Loucy (cell line): ENCODE measurements at regions not wholly inside any gene's neighbourhood (a gene's known extent, or its start where the extent isn't known, plus 50 kb on each side); places are given as distances from the start of the nearest gene placed in this dataset.

Source experiments
- H2AFZ ChIP-seq: fragments of 200-600 bp; sonication (generic); 2 replicates; pipeline ENCODE4 v1.6.0; 2016; ENCODE audit warnings: antibody characterized with exemption, mild to moderate bottlenecking, low read length, moderate library complexity
- H3F3A ChIP-seq: fragments of 200-600 bp; 2 replicates; pipeline ENCODE4 v1.6.0; 2016; ENCODE audit warnings: antibody characterized with exemption, low read depth, mild to moderate bottlenecking
- H3K27me3 ChIP-seq: fragments of 200-600 bp; sonication (generic); 2 replicates; pipeline ENCODE4 v1.6.1; 2014; ENCODE audit warnings: low read length, mild to moderate bottlenecking; ENCODE audit not compliant: insufficient read depth, poor library complexity, severe bottlenecking
- H3K36me3 ChIP-seq: fragments of 200-600 bp; sonication (generic); 2 replicates; pipeline ENCODE4 v1.6.1; 2016; ENCODE audit warnings: low read length; ENCODE audit not compliant: insufficient read depth
- H3K4me1 ChIP-seq: fragments of 200-600 bp; sonication (generic); 2 replicates; pipeline ENCODE4 v1.5.1; 2014; ENCODE audit warnings: low read length, mild to moderate bottlenecking; ENCODE audit not compliant: insufficient read depth, poor library complexity, severe bottlenecking
- H3K4me2 ChIP-seq: fragments of 200-600 bp; sonication (generic); 2 replicates; pipeline ENCODE4 v1.6.0; 2014; ENCODE audit warnings: antibody characterized with exemption, low read length, low read depth, mild to moderate bottlenecking; ENCODE audit not compliant: poor library complexity, severe bottlenecking
- H3K4me3 ChIP-seq: fragments of 200-600 bp; sonication (generic); 2 replicates; pipeline ENCODE4 v1.5.1; 2014; ENCODE audit warnings: low read length, mild to moderate bottlenecking, mixed read lengths; ENCODE audit not compliant: poor library complexity, severe bottlenecking
- H3K79me2 ChIP-seq: fragments of 200-600 bp; sonication (generic); 2 replicates; pipeline ENCODE4 v1.6.1; 2014; ENCODE audit warnings: low read length; ENCODE audit not compliant: insufficient read depth
- H3K9ac ChIP-seq: fragments of 200-600 bp; sonication (generic); 2 replicates; pipeline ENCODE4 v1.6.0; 2014; ENCODE audit warnings: mild to moderate bottlenecking, low read depth, low read length, moderate library complexity; ENCODE audit not compliant: poor library complexity, severe bottlenecking
- H3K9me2 ChIP-seq: fragments of 200-600 bp; sonication (generic); replicated peaks from 2 replicates; pipeline ENCODE4 v1.6.1; 2016; ENCODE audit warnings: low read depth, low read length, mixed read lengths
- H3K9me3 ChIP-seq: fragments of 200-600 bp; sonication (generic); 2 replicates; pipeline ENCODE4 v1.6.1; 2014; ENCODE audit warnings: mild to moderate bottlenecking, antibody characterized with exemption, low read length, low read depth; ENCODE audit not compliant: insufficient read depth
- H4K20me1 ChIP-seq: fragments of 200-600 bp; sonication (generic); 2 replicates; pipeline ENCODE4 v1.6.0; 2014; ENCODE audit warnings: antibody characterized with exemption, low read length, mild to moderate bottlenecking; ENCODE audit not compliant: insufficient read depth, poor library complexity, severe bottlenecking
- CTCF ChIP-seq: fragments of 200-600 bp; sonication (generic); conservative IDR thresholded peaks from 2 replicates; pipeline ENCODE4 v1.5.1; 2014; ENCODE audit warnings: mild to moderate bottlenecking, antibody characterized with exemption, low read length
- EZH2phosphoT487 ChIP-seq: fragments of 200-600 bp; IDR thresholded peaks from 2 replicates; pipeline ENCODE4 v1.6.1; 2018; ENCODE audit warnings: antibody characterized with exemption, mild to moderate bottlenecking, moderate library complexity, borderline replicate concordance

GRCh38 chr5:84863020-84863419 lies 478.3 kb upstream of the EDIL3 start:
- no peaks in the 10 kb centered on the region for H3F3A ChIP-seq
- no peaks in the 10 kb centered on the region for H3K9me2 ChIP-seq
- no peaks in the 10 kb centered on the region for H3K9me3 ChIP-seq
- no peak overlapping the region for H2AFZ ChIP-seq
- no peak overlapping the region for H3K9ac ChIP-seq
- no peaks in the 10 kb centered on the region for H3K27me3 ChIP-seq
- H3K36me3 ChIP-seq: no peaks in the 10 kb centered on the region
- H3K79me2 ChIP-seq: no peaks in the 10 kb centered on the region
- H4K20me1 ChIP-seq: no peaks in the 10 kb centered on the region
- no peak for TF ChIP-seq CTCF
- TF ChIP-seq EZH2phosphoT487: no peak
- no peak overlapping the region for H3K4me3 ChIP-seq
- no peak overlapping the region for H3K4me2 ChIP-seq
- no peaks in the 10 kb centered on the region for H3K4me1 ChIP-seq

DNA sequence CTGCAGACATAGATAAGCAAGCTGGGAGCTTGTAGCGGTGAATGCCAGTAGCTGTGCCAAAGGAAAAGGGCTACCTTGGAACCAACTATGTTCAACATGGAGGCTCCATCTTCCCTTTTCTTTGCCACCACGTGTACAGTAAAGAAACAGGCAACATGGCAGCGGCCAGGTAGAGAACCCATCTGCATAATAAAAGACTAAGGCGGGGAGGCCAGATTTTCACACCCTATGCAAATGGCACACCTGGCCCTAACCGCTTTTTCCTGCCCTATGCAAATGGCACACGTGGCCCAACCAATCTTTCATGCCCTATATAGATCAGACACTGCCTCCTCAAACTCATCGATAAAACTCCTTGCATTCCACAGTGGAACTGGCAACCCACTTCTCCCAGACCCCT lies 477.5 kb upstream of the EDIL3 start:
- Histone ChIP-seq H3K4me1 (no peaks in the 10 kb centered on the region), H3K9me3 (no peaks in the 10 kb centered on the region), H3K27me3 (no peaks in the 10 kb centered on the region), H3K9me2 (no peaks in the 10 kb centered on the region), H4K20me1 (no peaks in the 10 kb centered on the region), H3K36me3 (no peaks in the 10 kb centered on the region), H3K4me3 (no peak overlapping the region), H3F3A (no peaks in the 10 kb centered on the region), H3K79me2 (no peaks in the 10 kb centered on the region), H3K4me2 (no peak overlapping the region), H2AFZ (no peak overlapping the region), H3K9ac (no peak overlapping the region)
- TF ChIP-seq EZH2phosphoT487 (no peak), CTCF (no peak)

DNA sequence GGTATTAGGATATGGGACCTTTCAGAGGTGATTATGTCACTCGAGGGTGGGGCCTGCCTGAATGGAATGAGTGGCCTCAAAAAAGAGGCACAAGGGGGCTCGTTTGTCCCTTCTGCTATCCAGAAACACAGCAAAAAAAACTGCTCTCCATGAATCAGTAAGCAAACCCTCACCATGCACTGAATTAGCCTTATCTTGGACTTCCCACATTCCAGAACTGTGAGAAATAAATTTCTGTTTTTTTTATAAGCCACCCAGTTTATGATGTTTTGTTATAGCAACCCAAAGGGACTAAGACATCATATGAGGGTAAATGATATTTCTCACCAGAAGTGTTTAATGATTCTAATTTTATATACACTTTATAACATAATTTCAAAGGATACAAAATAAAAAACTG lies 476.6 kb upstream of the EDIL3 start:
- H3K27me3 ChIP-seq: no peaks in the 10 kb centered on the region
- H3K4me1 ChIP-seq: no peaks in the 10 kb centered on the region
- TF ChIP-seq CTCF (no peak), EZH2phosphoT487 (no peak)
- no peaks in the 10 kb centered on the region for H3K79me2 ChIP-seq
- no peaks in the 10 kb centered on the region for H4K20me1 ChIP-seq
- H3F3A ChIP-seq: no peaks in the 10 kb centered on the region
- no peaks in the 10 kb centered on the region for H3K9me2 ChIP-seq
- H3K9me3 ChIP-seq: no peaks in the 10 kb centered on the region
- H2AFZ ChIP-seq: no peak overlapping the region
- H3K4me2 ChIP-seq: no peak overlapping the region
- H3K9ac ChIP-seq: no peak overlapping the region
- H3K36me3 ChIP-seq: no peaks in the 10 kb centered on the region
- H3K4me3 ChIP-seq: no peak overlapping the region
